HG02588 (cell line): ENCODE measurements at regions not wholly inside any gene's neighbourhood (a gene's known extent, or its start where the extent isn't known, plus 50 kb on each side); places are given as distances from the start of the nearest gene placed in this dataset.
"Not testable (repeated sequence)": the region's sequence is repeated elsewhere in the genome, so short reads cannot be mapped to it uniquely, and the experiment has no call there.

Experiments used
- ATAC-seq: cut with Tn5 transposase; IDR thresholded peaks from one replicate; pipeline ENCODE4 v1.9.1; 2021; ENCODE audit warnings: mild to moderate bottlenecking, moderate library complexity; ENCODE audit not compliant: unreplicated experiment

GRCh38 chr3:84184937-84185336 lies 773.9 kb upstream of the CADM2 start:
- ATAC-seq: no peak

GRCh38 chr3:84194029-84194428 lies 764.8 kb upstream of the CADM2 start:
- ATAC-seq: no peak

DNA sequence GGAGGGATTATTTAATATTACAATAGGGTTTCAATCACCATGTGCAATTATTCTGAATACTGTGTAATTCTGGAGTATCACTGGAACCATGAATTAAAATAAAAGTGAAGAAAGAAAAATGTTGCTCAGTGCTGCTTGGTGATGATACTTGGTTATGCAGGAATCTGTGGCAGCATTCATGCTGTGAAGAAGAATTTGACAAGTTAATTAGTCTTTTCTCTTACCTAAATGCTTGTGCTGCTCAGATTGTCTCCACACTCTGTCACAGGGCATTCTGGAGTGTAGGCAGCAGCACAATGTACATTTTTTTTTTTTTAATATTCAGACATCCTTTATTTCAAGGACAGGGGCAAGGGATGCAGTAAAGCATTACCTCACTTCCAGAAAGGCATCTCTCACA lies 749.3 kb upstream of the CADM2 start:
- no peak for ATAC-seq

- no peak for ATAC-seq
These were observed 735.3 kb upstream of the CADM2 start for GRCh38 chr3:84223512-84223911.

DNA sequence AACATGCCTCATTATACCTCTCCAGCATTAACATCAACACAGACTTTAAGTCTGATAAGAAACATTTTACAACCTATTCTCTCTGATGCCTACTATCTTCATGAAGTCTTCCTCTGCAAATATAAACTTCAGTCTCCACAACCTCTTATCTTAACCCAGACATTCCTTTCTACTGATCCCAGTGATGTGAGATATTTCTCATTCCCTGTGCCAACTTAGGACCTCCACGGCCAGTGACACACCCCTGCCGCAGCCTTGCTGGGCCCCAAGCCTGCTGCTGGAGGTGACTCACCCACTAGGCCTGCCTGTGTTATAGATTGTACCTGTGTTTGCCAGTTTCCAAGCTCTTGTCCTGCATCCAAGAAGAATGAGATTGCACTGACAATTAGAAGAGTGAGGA lies 734.5 kb upstream of the CADM2 start:
- no peak for ATAC-seq

DNA sequence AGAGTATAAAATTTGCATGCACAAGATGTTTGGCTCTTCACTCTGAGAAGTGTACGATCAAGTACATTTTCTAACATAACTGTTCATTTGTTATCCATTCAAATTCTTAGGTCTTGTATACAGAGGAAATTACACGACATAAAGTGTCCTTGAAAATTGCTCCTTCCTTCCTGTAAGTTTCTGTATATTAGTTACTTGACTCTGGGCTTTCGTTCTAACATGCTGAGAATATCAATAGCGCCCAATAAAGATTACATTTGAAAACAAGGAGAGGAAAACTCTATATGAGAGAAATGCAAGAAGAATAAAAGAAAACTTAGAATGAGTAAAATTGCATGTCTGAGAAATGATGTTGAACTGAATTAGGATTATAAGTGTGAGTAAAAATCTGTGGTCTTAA lies 722.5 kb upstream of the CADM2 start:
- no peak for ATAC-seq

- ATAC-seq: no peak
These were observed 713.0 kb upstream of the CADM2 start for GRCh38 chr3:84245789-84246188.

GRCh38 chr3:84260596-84260995 lies 698.2 kb upstream of the CADM2 start:
- no peak for ATAC-seq

DNA sequence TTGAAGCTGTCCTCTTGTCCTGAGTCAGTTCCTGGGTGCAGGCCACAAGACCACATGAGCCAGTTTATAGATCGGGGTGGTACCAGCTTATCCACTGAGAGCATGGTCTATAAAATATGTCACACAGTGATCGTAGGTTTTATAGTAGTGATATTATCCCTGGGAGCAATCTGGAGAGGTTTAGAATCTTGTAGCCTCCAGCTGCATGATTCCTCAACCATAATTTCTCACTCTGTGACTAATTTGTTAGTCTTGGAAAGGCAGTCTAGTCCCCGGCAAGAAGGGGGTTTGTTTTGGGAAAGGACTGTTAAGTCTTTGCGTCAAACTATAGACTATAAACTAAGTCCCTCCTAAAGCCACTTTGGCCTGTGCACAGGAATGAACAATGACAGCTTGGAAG lies 693.0 kb upstream of the CADM2 start:
- no peak for ATAC-seq

- ATAC-seq: no peak
These were observed 683.3 kb upstream of the CADM2 start for GRCh38 chr3:84275532-84275931.

GRCh38 chr3:84277562-84278224 lies 681.1 kb upstream of the CADM2 start:
- ATAC-seq: no peak

DNA sequence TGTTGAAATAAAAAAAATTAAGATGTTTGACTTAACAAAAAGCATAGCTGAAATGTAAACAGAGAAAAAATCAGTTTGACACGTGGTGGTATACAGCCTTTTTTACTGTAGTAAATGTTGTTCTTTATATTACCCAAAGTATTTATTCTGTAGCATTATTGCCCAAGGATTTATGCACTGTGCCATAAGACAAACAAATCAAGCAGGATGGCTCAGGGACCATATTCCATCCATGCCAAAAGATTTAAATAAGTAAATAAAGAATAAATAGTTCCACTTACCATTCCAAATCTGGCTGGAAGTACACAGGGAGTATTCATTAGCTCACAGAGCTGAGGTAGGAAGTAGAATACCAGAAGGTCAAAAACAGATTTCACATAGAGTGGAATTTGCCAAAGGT lies 666.7 kb upstream of the CADM2 start:
- no peak for ATAC-seq

DNA sequence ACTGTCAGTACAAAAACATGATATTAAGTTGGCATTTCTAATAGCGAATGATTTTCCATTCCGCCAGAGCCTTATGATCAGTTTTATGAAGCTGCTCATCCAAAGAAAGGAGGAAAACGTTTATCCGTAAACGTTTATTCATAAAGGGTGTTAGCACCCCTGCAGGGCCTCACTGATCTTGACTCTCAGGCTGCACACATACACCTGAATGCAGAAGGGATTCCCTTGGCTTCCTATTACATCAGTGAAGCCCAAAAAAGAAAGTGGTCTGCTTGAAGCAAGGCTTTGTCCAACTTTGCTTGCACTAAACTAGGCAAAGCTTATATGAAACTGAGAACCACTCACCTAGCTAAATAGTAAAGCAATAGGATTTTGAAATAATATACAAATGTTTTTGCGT lies 659.5 kb upstream of the CADM2 start:
- ATAC-seq: no peak

GRCh38 chr3:84304214-84304613 lies 654.6 kb upstream of the CADM2 start:
- no peak for ATAC-seq

GRCh38 chr3:84307339-84307738 lies 651.5 kb upstream of the CADM2 start:
- no peak for ATAC-seq

- no peak for ATAC-seq
These were observed 650.4 kb upstream of the CADM2 start for GRCh38 chr3:84308379-84308778.

DNA sequence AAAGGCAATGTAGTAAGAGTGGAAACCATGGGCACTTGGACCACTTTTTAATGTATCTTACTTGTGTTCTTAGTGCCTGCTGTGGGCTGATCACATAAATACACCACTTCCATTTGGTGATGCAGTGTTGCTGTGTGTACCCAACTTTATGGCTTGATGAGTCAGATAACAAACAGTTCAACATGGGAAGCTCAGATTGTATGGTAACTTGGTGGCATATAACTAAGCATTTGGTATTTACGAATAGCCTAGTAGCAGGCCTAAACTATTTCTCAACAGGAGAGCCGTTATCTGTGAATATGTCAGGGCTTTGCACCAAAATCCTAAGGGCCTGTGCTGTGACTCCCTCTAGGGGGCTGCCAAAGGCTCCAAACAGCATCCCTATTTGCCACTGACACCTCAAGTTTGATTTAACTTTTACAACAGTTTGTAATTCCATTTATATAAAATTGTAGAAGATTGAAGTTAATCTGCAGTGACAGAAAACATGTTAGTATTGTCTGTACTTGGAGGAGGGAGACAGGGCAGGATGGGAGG lies 640.4 kb upstream of the CADM2 start:
- ATAC-seq: no peak

GRCh38 chr3:84365563-84366278 lies 593.1 kb upstream of the CADM2 start:
- ATAC-seq: not testable (repeated sequence)
